ENCODE measurements at regions not wholly inside any gene's neighbourhood (a gene's known extent, or its start where the extent isn't known, plus 50 kb on each side); places are given as distances from the start of the nearest gene placed in this dataset.
"Not testable (repeated sequence)": the region's sequence is repeated elsewhere in the genome, so short reads cannot be mapped to it uniquely, and the experiment has no call there.

DNA sequence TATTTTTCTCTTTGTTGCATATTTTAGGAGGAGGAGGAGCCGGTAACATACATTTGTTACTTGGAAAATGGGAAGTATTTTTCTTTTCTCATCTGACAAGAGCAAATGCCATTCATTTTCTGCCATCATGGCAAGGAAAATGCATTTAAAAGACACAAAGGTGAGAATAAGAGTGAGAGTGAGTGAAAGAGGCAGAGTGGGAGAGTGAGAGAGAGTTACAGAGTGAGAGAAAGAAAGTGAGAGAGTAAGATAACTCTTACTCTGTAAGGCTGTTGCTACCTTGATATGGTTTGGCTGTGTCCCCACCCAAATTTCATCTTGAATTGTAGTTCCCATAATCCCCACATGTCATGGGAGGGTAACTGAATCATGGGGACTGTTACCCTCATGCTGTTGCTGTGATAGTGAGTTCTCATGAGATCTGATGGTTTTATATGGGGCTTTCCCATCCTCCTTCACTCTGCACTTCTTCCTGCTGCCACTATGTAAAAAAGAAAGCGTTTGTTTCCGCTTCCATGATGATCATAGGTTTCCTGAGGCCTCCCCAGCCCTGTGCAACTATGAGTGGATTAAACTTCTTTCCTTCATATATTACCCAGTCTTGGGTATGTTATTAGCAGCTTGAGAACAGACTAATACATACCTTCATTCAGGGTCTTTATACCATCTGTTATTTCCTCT is 64.2 kb downstream of the ASCL1 start:
- Histone ChIP-seq H3K36me3 (ENCODE audit: control insufficient read depth, insufficient read depth, low read length) (no peaks in the 10 kb centered on the region), H3K27me3 (ENCODE audit: control insufficient read depth, insufficient read depth, low read length) (no peaks in the 10 kb centered on the region), H3K4me3 (ENCODE audit: low read depth, low read length) (no peak overlapping the region)
- no peak for DNase-seq (ENCODE audit: low read depth)
- TF ChIP-seq, protein P1, sequence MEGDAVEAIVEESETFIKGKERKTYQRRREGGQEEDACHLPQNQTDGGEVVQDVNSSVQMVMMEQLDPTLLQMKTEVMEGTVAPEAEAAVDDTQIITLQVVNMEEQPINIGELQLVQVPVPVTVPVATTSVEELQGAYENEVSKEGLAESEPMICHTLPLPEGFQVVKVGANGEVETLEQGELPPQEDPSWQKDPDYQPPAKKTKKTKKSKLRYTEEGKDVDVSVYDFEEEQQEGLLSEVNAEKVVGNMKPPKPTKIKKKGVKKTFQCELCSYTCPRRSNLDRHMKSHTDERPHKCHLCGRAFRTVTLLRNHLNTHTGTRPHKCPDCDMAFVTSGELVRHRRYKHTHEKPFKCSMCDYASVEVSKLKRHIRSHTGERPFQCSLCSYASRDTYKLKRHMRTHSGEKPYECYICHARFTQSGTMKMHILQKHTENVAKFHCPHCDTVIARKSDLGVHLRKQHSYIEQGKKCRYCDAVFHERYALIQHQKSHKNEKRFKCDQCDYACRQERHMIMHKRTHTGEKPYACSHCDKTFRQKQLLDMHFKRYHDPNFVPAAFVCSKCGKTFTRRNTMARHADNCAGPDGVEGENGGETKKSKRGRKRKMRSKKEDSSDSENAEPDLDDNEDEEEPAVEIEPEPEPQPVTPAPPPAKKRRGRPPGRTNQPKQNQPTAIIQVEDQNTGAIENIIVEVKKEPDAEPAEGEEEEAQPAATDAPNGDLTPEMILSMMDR (IDR thresholded peaks at IDR 0.05; ENCODE audit: insufficient read depth, low read length, severe bottlenecking), result no peak
- FAIRE-seq, result no peak

DNA sequence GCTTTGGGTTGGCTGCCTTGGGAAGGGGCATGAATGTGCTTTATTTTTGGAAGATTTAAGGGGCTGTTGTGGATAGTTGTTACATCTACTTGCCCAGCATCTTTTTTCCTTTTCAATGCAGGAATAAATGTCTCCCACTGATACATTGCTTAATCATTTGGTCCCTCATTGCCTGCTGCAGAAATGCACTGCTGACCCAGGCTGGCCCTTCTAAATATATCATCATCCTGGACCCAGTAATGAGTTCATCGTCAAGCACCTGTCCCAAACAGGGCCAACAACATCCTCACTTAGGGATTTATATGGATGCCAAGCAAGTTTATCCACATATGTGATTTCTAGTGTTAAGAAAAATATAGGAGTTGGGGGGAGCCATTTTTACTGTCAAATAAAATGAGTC is 67.2 kb downstream of the ASCL1 start:
- FAIRE-seq (no peak), DNase-seq (ENCODE audit: low read depth) (no peak)
- TF ChIP-seq, protein P1 (IDR thresholded peaks at IDR 0.05; ENCODE audit: insufficient read depth, low read length, severe bottlenecking), result no peak
- H3K27me3 ChIP-seq (ENCODE audit: control insufficient read depth, insufficient read depth, low read length), result no peaks in the 10 kb centered on the region
- no peaks in the 10 kb centered on the region for H3K36me3 ChIP-seq (ENCODE audit: control insufficient read depth, insufficient read depth, low read length)
- no peak overlapping the region for H3K4me3 ChIP-seq (ENCODE audit: low read depth, low read length)

DNA sequence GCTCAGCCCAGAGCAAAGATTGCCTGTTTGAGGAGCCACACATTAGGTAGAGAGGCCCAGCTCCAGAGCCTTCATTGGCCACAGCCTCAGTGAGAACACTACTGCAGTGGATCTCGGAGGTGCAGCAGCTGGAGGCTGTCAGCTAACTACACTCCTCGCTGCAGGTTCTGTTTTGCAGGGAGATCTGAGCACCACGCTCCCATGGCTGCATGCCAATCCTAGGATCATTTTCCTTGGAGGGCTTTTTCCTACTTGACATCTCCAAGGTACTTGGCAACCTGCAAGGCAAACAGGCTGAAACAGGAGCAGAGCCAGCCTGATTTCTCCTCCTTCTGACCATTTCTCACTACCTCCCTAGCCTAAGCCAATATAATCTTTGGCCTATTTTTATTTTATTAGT is 69.2 kb downstream of the ASCL1 start:
- peak; percentile 76 for FAIRE-seq
- not testable (repeated sequence) for H3K27me3 ChIP-seq (ENCODE audit: control insufficient read depth, insufficient read depth, low read length); H3K4me3 ChIP-seq (ENCODE audit: low read depth, low read length); DNase-seq (ENCODE audit: low read depth); H3K36me3 ChIP-seq (ENCODE audit: control insufficient read depth, insufficient read depth, low read length)

DNA sequence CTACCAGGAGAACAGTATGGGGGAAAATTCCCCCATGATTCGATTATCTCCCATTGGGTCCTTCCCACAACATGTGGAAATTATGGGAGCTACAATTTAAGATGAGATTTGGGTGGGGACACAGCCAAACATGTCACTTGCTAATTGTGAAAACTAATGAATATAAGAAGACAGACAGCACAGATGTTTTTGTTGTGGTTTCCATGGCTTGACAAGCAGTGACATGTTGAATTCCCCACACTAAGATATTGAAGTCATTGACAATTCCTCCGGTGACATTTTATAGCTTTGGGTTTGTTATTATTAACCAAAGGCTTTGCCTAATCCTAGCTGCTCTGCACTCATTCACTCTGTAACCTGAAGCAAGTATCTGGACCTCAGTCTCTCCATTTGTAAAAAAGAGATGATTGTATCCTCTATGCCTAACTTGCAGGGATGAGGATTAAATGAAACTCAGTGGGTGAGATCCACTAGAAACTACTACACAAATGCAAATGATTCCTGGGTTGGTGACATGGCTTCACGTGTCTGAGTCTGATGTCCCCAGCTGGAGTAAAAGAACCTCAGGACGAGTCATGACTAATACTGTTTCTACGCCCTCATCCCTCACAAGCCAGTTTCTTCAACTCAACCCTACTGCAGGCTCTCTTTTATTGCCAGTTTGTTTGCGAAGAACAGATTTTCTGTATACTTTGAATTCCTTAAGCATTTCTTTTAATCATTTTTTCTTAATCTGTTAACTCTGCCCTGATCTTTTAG is 71.6 kb downstream of the ASCL1 start:
- Histone ChIP-seq H3K27me3 (ENCODE audit: control insufficient read depth, insufficient read depth, low read length) (no peaks in the 10 kb centered on the region), H3K36me3 (ENCODE audit: control insufficient read depth, insufficient read depth, low read length) (no peaks in the 10 kb centered on the region), H3K4me3 (ENCODE audit: low read depth, low read length) (no peak overlapping the region)
- DNase-seq (ENCODE audit: low read depth) (peak; percentile 1), FAIRE-seq (no peak)
- TF ChIP-seq, protein P1 (IDR thresholded peaks at IDR 0.05; ENCODE audit: insufficient read depth, low read length, severe bottlenecking), result no peak

DNA sequence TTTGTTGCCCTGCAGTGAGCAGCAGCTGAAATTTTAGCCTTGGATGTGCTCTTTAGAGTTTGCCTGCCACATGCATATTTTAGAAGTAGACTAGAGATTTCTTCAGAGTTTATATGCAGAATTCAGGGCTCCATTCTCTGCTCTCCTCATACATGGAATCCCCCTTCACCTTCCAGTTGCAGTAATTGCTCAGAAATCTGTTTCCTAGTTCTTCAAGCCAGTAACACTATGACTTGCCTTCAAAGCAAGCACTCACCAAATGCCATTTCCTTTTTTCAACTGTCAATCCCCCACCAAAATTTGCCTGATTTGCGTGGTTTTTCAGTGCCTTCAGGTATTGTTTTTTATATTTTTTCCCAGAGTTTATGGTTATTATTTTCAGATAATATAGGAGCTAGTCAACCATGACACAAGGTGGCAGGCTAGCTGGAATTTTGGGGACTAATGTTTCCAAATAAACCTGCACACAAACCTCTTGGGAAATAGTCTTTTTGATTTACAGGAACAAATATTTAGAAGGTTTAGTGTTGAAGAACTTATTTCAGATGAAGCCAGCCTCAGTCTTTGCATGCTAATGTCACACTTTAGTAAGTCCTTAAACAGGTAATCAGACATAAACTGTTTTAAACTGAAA is 79.2 kb downstream of the ASCL1 start:
- TF ChIP-seq, protein P1 (IDR thresholded peaks at IDR 0.05; ENCODE audit: insufficient read depth, low read length, severe bottlenecking), result no peak
- Histone ChIP-seq H3K27me3 (ENCODE audit: control insufficient read depth, insufficient read depth, low read length) (no peaks in the 10 kb centered on the region), H3K36me3 (ENCODE audit: control insufficient read depth, insufficient read depth, low read length) (no peaks in the 10 kb centered on the region), H3K4me3 (ENCODE audit: low read depth, low read length) (no peak overlapping the region)
- FAIRE-seq, result no peak
- no peak for DNase-seq (ENCODE audit: low read depth)

All from bronchial epithelial cell (primary cell).